ENCODE measurements at regions not wholly inside any gene's neighbourhood (a gene's known extent, or its start where the extent isn't known, plus 50 kb on each side); places are given as distances from the start of the nearest gene placed in this dataset.

GRCh38 chr9:20030671-20031070, 241.8 kb upstream of the SLC24A2 start:
- no peaks in the 10 kb centered on the region for H3K9me3 ChIP-seq (ENCODE audit: insufficient read depth, low read length)
- H3K9ac ChIP-seq (ENCODE audit: insufficient read length, low read depth) = no peak overlapping the region
- no peak for TF ChIP-seq YY1 (IDR thresholded peaks at IDR 0.05; ENCODE audit: insufficient read depth, insufficient read length)
- no peak for TF ChIP-seq ZNF274 (IDR thresholded peaks at IDR 0.05; ENCODE audit: low read depth, low read length)
- TF ChIP-seq SUZ12 (IDR thresholded peaks at IDR 0.05; ENCODE audit: extremely low read depth, insufficient read depth, insufficient read length) = no peak
- H3K4me1 ChIP-seq (ENCODE audit: insufficient read depth, insufficient read length) = no peaks in the 10 kb centered on the region
- DNase-seq (ENCODE audit: low read depth, low spot score) = no peak
- H3K27me3 ChIP-seq (ENCODE audit: insufficient read depth, insufficient read length) = no peaks in the 10 kb centered on the region
- H3K4me3 ChIP-seq (ENCODE audit: insufficient read length, low read depth) = no peak overlapping the region
- H3K36me3 ChIP-seq (ENCODE audit: insufficient read depth, insufficient read length, low read length) = no peaks in the 10 kb centered on the region

DNA sequence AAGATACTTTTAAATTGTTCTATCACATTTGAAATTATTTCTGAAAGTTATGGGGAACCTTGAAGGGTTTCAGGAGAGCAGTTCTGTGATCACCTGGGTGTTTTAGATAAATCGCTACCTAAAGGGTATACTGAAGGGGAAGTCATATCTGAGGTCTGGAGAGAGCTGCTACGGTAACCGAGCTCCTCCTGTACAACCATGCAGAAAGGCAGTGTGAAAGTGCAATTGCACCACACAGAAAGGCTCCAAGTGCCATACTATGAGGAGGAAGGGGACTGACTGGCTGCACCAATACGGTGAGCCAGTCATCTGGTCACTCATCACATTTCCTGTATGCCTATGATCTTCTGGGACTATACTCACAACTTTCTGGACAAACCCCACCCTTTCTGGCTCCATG, 241.4 kb upstream of the SLC24A2 start:
- no peak for DNase-seq (ENCODE audit: low read depth, low spot score)
- Histone ChIP-seq H3K4me3 (ENCODE audit: insufficient read length, low read depth) (no peak overlapping the region), H3K27me3 (ENCODE audit: insufficient read depth, insufficient read length) (no peaks in the 10 kb centered on the region), H3K9me3 (ENCODE audit: insufficient read depth, low read length) (no peaks in the 10 kb centered on the region), H3K4me1 (ENCODE audit: insufficient read depth, insufficient read length) (no peaks in the 10 kb centered on the region), H3K9ac (ENCODE audit: insufficient read length, low read depth) (no peak overlapping the region), H3K36me3 (ENCODE audit: insufficient read depth, insufficient read length, low read length) (no peaks in the 10 kb centered on the region)
- TF ChIP-seq SUZ12 (IDR thresholded peaks at IDR 0.05; ENCODE audit: extremely low read depth, insufficient read depth, insufficient read length) = no peak
- TF ChIP-seq YY1 (IDR thresholded peaks at IDR 0.05; ENCODE audit: insufficient read depth, insufficient read length) = no peak
- TF ChIP-seq ZNF274 (IDR thresholded peaks at IDR 0.05; ENCODE audit: low read depth, low read length) = no peak

- no peaks in the 10 kb centered on the region for H3K27me3 ChIP-seq (ENCODE audit: insufficient read depth, insufficient read length)
- H3K9me3 ChIP-seq (ENCODE audit: insufficient read depth, low read length) = no peaks in the 10 kb centered on the region
- TF ChIP-seq SUZ12 (IDR thresholded peaks at IDR 0.05; ENCODE audit: extremely low read depth, insufficient read depth, insufficient read length) (no peak), ZNF274 (IDR thresholded peaks at IDR 0.05; ENCODE audit: low read depth, low read length) (no peak), YY1 (IDR thresholded peaks at IDR 0.05; ENCODE audit: insufficient read depth, insufficient read length) (no peak)
- no peaks in the 10 kb centered on the region for H3K4me1 ChIP-seq (ENCODE audit: insufficient read depth, insufficient read length)
- DNase-seq (ENCODE audit: low read depth, low spot score) = no peak
- H3K9ac ChIP-seq (ENCODE audit: insufficient read length, low read depth) = no peak overlapping the region
- H3K36me3 ChIP-seq (ENCODE audit: insufficient read depth, insufficient read length, low read length) = no peaks in the 10 kb centered on the region
- H3K4me3 ChIP-seq (ENCODE audit: insufficient read length, low read depth) = no peak overlapping the region
Measured at GRCh38 chr9:20028849-20029231, 240.0 kb upstream of the SLC24A2 start.

DNA sequence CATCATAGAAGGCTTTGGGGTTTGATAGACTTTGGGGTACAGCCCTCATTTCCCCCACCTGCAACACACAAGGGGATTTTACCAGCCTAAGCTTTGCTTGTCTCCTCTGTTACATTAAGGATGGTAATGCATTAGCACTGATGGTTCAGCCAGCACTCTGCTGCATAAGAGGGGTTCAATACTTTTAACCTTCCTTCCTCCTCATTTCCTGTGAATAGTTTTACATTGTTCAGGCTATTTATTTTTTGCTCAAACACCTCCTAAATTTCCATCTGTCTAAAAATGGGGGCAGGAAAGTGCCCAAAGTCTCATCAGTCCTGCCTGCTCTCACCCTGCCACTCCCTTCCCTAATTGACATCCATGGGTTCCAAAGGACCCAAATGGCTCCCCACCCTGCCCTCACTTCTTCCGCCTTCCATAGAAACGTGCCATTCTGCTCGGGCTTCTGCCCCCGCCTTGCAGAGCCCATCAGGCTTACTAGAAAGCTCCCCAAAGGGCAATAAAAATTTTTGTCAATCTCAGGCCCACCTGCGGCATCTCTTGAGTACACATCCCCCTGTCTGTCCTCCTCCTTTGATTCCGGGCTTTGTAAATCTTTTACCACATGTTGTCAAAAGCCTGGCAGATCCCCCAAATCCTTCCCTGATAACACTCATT, 239.5 kb upstream of the SLC24A2 start:
- no peak overlapping the region for H3K4me3 ChIP-seq (ENCODE audit: insufficient read length, low read depth)
- no peaks in the 10 kb centered on the region for H3K4me1 ChIP-seq (ENCODE audit: insufficient read depth, insufficient read length)
- no peaks in the 10 kb centered on the region for H3K36me3 ChIP-seq (ENCODE audit: insufficient read depth, insufficient read length, low read length)
- H3K27me3 ChIP-seq (ENCODE audit: insufficient read depth, insufficient read length) = no peaks in the 10 kb centered on the region
- TF ChIP-seq YY1 (IDR thresholded peaks at IDR 0.05; ENCODE audit: insufficient read depth, insufficient read length) = no peak
- no peak for TF ChIP-seq SUZ12 (IDR thresholded peaks at IDR 0.05; ENCODE audit: extremely low read depth, insufficient read depth, insufficient read length)
- TF ChIP-seq ZNF274 (IDR thresholded peaks at IDR 0.05; ENCODE audit: low read depth, low read length) = no peak
- H3K9ac ChIP-seq (ENCODE audit: insufficient read length, low read depth) = no peak overlapping the region
- DNase-seq (ENCODE audit: low read depth, low spot score) = no peak
- no peaks in the 10 kb centered on the region for H3K9me3 ChIP-seq (ENCODE audit: insufficient read depth, low read length)

DNA sequence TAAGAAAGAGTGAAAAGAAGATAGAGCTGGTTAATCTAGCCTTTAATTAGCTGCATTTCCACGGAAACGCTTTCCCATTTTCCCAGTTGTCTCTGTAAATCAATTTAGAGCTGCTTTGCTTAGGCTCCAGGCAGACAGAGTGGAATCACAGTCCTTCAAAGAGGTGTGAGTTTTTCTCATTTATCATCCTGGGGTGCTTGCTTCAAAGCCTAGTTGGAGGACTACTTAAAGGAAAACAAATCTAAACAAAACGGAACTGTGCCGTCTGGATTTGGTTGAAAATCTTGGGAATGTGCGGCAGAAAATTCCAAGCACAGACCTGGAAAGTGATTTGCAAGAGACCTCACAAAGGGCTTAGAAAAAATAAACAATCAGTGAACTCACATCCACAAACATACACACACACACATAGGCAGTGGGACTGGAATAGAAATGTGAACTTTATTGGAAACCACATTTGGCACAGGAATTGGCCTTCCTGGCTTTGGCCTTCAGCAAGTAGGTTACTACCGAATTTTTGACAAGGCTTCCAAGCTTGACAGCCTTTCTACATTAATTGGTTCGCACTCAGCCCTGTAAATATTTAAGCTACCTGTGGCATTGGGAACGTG, 235.2 kb upstream of the SLC24A2 start:
- TF ChIP-seq YY1 (IDR thresholded peaks at IDR 0.05; ENCODE audit: insufficient read depth, insufficient read length) (no peak), SUZ12 (IDR thresholded peaks at IDR 0.05; ENCODE audit: extremely low read depth, insufficient read depth, insufficient read length) (no peak), ZNF274 (IDR thresholded peaks at IDR 0.05; ENCODE audit: low read depth, low read length) (no peak)
- no peaks in the 10 kb centered on the region for H3K9me3 ChIP-seq (ENCODE audit: insufficient read depth, low read length)
- no peaks in the 10 kb centered on the region for H3K4me1 ChIP-seq (ENCODE audit: insufficient read depth, insufficient read length)
- H3K9ac ChIP-seq (ENCODE audit: insufficient read length, low read depth) = no peak overlapping the region
- no peaks in the 10 kb centered on the region for H3K27me3 ChIP-seq (ENCODE audit: insufficient read depth, insufficient read length)
- H3K36me3 ChIP-seq (ENCODE audit: insufficient read depth, insufficient read length, low read length) = no peaks in the 10 kb centered on the region
- H3K4me3 ChIP-seq (ENCODE audit: insufficient read length, low read depth) = no peak overlapping the region
- no peak for DNase-seq (ENCODE audit: low read depth, low spot score)

- no peaks in the 10 kb centered on the region for H3K4me1 ChIP-seq (ENCODE audit: insufficient read depth, insufficient read length)
- no peaks in the 10 kb centered on the region for H3K36me3 ChIP-seq (ENCODE audit: insufficient read depth, insufficient read length, low read length)
- H3K27me3 ChIP-seq (ENCODE audit: insufficient read depth, insufficient read length) = no peaks in the 10 kb centered on the region
- H3K9me3 ChIP-seq (ENCODE audit: insufficient read depth, low read length) = no peaks in the 10 kb centered on the region
- TF ChIP-seq YY1 (IDR thresholded peaks at IDR 0.05; ENCODE audit: insufficient read depth, insufficient read length) (no peak), SUZ12 (IDR thresholded peaks at IDR 0.05; ENCODE audit: extremely low read depth, insufficient read depth, insufficient read length) (no peak), ZNF274 (IDR thresholded peaks at IDR 0.05; ENCODE audit: low read depth, low read length) (no peak)
- H3K4me3 ChIP-seq (ENCODE audit: insufficient read length, low read depth) = no peak overlapping the region
- no peak overlapping the region for H3K9ac ChIP-seq (ENCODE audit: insufficient read length, low read depth)
- DNase-seq (ENCODE audit: low read depth, low spot score) = no peak
Measured at GRCh38 chr9:20023210-20023905, 234.5 kb upstream of the SLC24A2 start.

GRCh38 chr9:20022410-20022809, 233.6 kb upstream of the SLC24A2 start:
- H3K9ac ChIP-seq (ENCODE audit: insufficient read length, low read depth) = no peak overlapping the region
- no peaks in the 10 kb centered on the region for H3K4me1 ChIP-seq (ENCODE audit: insufficient read depth, insufficient read length)
- DNase-seq (ENCODE audit: low read depth, low spot score) = no peak
- no peaks in the 10 kb centered on the region for H3K9me3 ChIP-seq (ENCODE audit: insufficient read depth, low read length)
- TF ChIP-seq YY1 (IDR thresholded peaks at IDR 0.05; ENCODE audit: insufficient read depth, insufficient read length) (no peak), SUZ12 (IDR thresholded peaks at IDR 0.05; ENCODE audit: extremely low read depth, insufficient read depth, insufficient read length) (no peak), ZNF274 (IDR thresholded peaks at IDR 0.05; ENCODE audit: low read depth, low read length) (no peak)
- H3K27me3 ChIP-seq (ENCODE audit: insufficient read depth, insufficient read length) = no peaks in the 10 kb centered on the region
- no peak overlapping the region for H3K4me3 ChIP-seq (ENCODE audit: insufficient read length, low read depth)
- H3K36me3 ChIP-seq (ENCODE audit: insufficient read depth, insufficient read length, low read length) = no peaks in the 10 kb centered on the region
